ENCODE measurements at regions not wholly inside any gene's neighbourhood (a gene's known extent, or its start where the extent isn't known, plus 50 kb on each side); places are given as distances from the start of the nearest gene placed in this dataset.

DNA sequence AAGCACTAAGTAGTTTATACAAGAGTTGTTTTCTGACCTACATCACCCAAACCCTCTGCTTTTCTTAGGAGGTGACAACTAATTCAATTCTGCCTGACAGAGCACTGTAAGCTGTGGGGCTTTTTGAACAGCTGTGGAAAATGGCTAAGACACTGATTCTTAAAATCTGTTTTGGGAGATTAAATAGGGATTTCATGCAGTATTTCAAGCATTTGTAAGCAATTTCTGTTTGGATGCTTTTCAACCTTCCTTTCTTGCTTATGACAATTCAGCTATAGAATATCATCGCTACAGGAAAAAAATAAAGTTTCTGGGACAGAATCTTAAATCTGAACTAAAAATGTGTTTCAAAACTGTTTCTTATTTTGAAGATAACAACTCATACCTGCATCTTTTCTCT lies 459.5 kb downstream of the RAPGEF2 start:
- TF ChIP-seq, protein P1, sequence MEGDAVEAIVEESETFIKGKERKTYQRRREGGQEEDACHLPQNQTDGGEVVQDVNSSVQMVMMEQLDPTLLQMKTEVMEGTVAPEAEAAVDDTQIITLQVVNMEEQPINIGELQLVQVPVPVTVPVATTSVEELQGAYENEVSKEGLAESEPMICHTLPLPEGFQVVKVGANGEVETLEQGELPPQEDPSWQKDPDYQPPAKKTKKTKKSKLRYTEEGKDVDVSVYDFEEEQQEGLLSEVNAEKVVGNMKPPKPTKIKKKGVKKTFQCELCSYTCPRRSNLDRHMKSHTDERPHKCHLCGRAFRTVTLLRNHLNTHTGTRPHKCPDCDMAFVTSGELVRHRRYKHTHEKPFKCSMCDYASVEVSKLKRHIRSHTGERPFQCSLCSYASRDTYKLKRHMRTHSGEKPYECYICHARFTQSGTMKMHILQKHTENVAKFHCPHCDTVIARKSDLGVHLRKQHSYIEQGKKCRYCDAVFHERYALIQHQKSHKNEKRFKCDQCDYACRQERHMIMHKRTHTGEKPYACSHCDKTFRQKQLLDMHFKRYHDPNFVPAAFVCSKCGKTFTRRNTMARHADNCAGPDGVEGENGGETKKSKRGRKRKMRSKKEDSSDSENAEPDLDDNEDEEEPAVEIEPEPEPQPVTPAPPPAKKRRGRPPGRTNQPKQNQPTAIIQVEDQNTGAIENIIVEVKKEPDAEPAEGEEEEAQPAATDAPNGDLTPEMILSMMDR (IDR thresholded peaks at IDR 0.05; ENCODE audit: low read length): no peak
- TF ChIP-seq EZH2 (optimal IDR thresholded peaks at IDR 0.05; ENCODE audit: low read depth, low read length): no peak
- TF ChIP-seq EZH2phosphoT487 (IDR thresholded peaks at IDR 0.05; ENCODE audit: low read length): no peak

Measured in MM.1S (cell line).